Panc1 (cell line): ENCODE measurements at regions not wholly inside any gene's neighbourhood (a gene's known extent, or its start where the extent isn't known, plus 50 kb on each side); places are given as distances from the start of the nearest gene placed in this dataset.

ENCODE experiments used
- ATAC-seq: fragments of 200-7000 bp; cut with Tn5 transposase; 2 replicates; pipeline ENCODE4 v1.9.1; 2020; ENCODE audit warnings: mild to moderate bottlenecking, moderate library complexity
- BruUV-seq: library from RNA; stranded (reverse); fragments of 400-500 nt; replicated peaks from 2 replicates; lab custom pipeline; 2021; lab: Mats Ljungman, UMichigan
- CTCF ChIA-PET: fragments of 300-600 bp; sonication (Branson Sonifier 250); formaldehyde crosslinking; loops from one replicate; lab custom pipeline; 2022; ENCODE audit warnings: antibody characterized with exemption; lab: Charles Lee
- POLR2A ChIA-PET: fragments of 300-600 bp; sonication (Branson Sonifier 250); formaldehyde crosslinking; loops from one replicate; lab custom pipeline; 2022; ENCODE audit warnings: antibody characterized with exemption; lab: Charles Lee
- DNase-seq: peaks from one replicate; pipeline ENCODE4 v3.0.0-alpha.2; 2010; ENCODE audit warnings: low read depth, low spot score
- H3K27ac ChIP-seq: 2 replicates; pipeline ENCODE4 v1.5.1; 2011; ENCODE audit warnings: mild to moderate bottlenecking, low read length, inconsistent platforms
- H3K27me3 ChIP-seq: fragments of 200-500 bp; sonication (Bioruptor generic); 2 replicates; pipeline ENCODE4 v1.6.0; 2014; ENCODE audit warnings: low read length, inconsistent platforms; ENCODE audit not compliant: control insufficient read depth, insufficient read depth
- H3K36me3 ChIP-seq: fragments of 200-500 bp; sonication (Bioruptor generic); 2 replicates; pipeline ENCODE4 v1.5.1; 2014; ENCODE audit warnings: inconsistent platforms, mild to moderate bottlenecking, low read length, moderate library complexity; ENCODE audit not compliant: control insufficient read depth, insufficient read depth
- H3K4me1 ChIP-seq: 2 replicates; pipeline ENCODE4 v1.5.1; 2011; ENCODE audit warnings: inconsistent platforms, mild to moderate bottlenecking, low read length, moderate library complexity; ENCODE audit not compliant: control insufficient read depth, insufficient read depth
- H3K4me3 ChIP-seq, 2 experiments: 2 replicates each; pipeline ENCODE4 v1.5.1; 2011 to 2012; ENCODE audit warnings: low read depth in 2 of 2, low read length in 2 of 2, mild to moderate bottlenecking in 2 of 2, inconsistent platforms in 1 of 2, moderate library complexity in 1 of 2
- H3K9me3 ChIP-seq: fragments of 200-500 bp; sonication (Bioruptor generic); 2 replicates; pipeline ENCODE4 v1.5.1; 2014; ENCODE audit warnings: low read depth, mild to moderate bottlenecking, inconsistent platforms, low read length, moderate library complexity; ENCODE audit not compliant: control insufficient read depth, insufficient read depth
- CTCF ChIP-seq: fragments of 450-650 bp; IDR thresholded peaks from 2 replicates; pipeline ENCODE4 v1.5.1; 2017; ENCODE audit warnings: mild to moderate bottlenecking
- POLR2AphosphoS5 ChIP-seq: IDR thresholded peaks from 2 replicates; pipeline ENCODE4 v1.6.1; 2012; ENCODE audit warnings: mild to moderate bottlenecking, low read depth, low read length, moderate library complexity
- REST ChIP-seq, 2 experiments: IDR thresholded peaks; 2 replicates each; pipeline ENCODE4 v1.6.1; 2011 to 2012; ENCODE audit warnings: low read depth in 2 of 2, control low read depth in 1 of 2, low read length in 1 of 2, mild to moderate bottlenecking in 1 of 2, moderate library complexity in 1 of 2; ENCODE audit not compliant: insufficient read depth in 1 of 2
- SIN3A ChIP-seq: IDR thresholded peaks from 2 replicates; pipeline ENCODE4 v1.6.1; 2012; ENCODE audit warnings: low read depth, mild to moderate bottlenecking, low read length, moderate library complexity, borderline replicate concordance; ENCODE audit not compliant: insufficient read depth
- TCF7L2 ChIP-seq: IDR thresholded peaks from 2 replicates; pipeline ENCODE4 v1.6.1; 2011; ENCODE audit warnings: mild to moderate bottlenecking, low read depth, low read length, inconsistent platforms
- in situ Hi-C: cut with HindIII; loops from 2 replicates; pipeline ENCODE4 v1.10.0; 2016; ENCODE audit warnings: low sequenced_read_pairs, low pct_unique_long_range_greater_than_20kb
- intact Hi-C: fragments of 100-400 bp; cut with micrococcal nuclease; formaldehyde crosslinking; loops from one replicate; pipeline ENCODE4 v1.10.0; 2022; ENCODE audit not compliant: unreplicated experiment

GRCh38 chr4:164381859-164382258, 372.1 kb upstream of the SMIM31 start:
- Histone ChIP-seq H3K9me3 (no peaks in the 10 kb centered on the region), H3K4me1 (no peaks in the 10 kb centered on the region), H3K36me3 (no peaks in the 10 kb centered on the region), H3K27me3 (no peaks in the 10 kb centered on the region), H3K27ac (no peak overlapping the region), H3K4me3 (no peak overlapping the region)
- in situ Hi-C loops = no loop called here
- no TSS peak for BruUV-seq
- CTCF ChIA-PET = no interaction called here
- intact Hi-C loops = no loop called here
- POLR2A ChIA-PET = no interaction called here
- no peak for TF ChIP-seq SIN3A
- no peak for TF ChIP-seq CTCF
- TF ChIP-seq TCF7L2 = no peak
- TF ChIP-seq POLR2AphosphoS5 = no peak
- no peak for TF ChIP-seq REST (IDR thresholded peaks at IDR 0.05; ENCODE audit: insufficient read depth in 1 of 2, low read depth in 2 of 2, low read length in 1 of 2)
- DNase-seq (no peak), ATAC-seq (no peak)

- no peaks in the 10 kb centered on the region for H3K36me3 ChIP-seq
- ChIA-PET CTCF (no interaction called here), POLR2A (no interaction called here)
- BruUV-seq = no TSS peak
- intact Hi-C loops (no loop called here), in situ Hi-C loops (no loop called here)
- TF ChIP-seq POLR2AphosphoS5 (no peak), REST (IDR thresholded peaks at IDR 0.05; ENCODE audit: insufficient read depth in 1 of 2, low read depth in 2 of 2, low read length in 1 of 2) (no peak), CTCF (no peak), SIN3A (no peak), TCF7L2 (no peak)
- no peak for DNase-seq
- H3K27ac ChIP-seq = no peak overlapping the region
- no peaks in the 10 kb centered on the region for H3K9me3 ChIP-seq
- no peak for ATAC-seq
- no peaks in the 10 kb centered on the region for H3K27me3 ChIP-seq
- no peak overlapping the region for H3K4me3 ChIP-seq
- no peaks in the 10 kb centered on the region for H3K4me1 ChIP-seq
These were observed 370.9 kb upstream of the SMIM31 start for GRCh38 chr4:164383058-164383357.
